Lung (tissue), 11 donors: ENCODE measurements at regions not wholly inside any gene's neighbourhood (a gene's known extent, or its start where the extent isn't known, plus 50 kb on each side); places are given as distances from the start of the nearest gene placed in this dataset.

Experiments used
- ATAC-seq: fragments of 200-7000 bp; cut with Tn5 transposase; one replicate; pipeline ENCODE4 v1.9.1; 2020; ENCODE audit warnings: moderate number of reproducible peaks; ENCODE audit not compliant: insufficient read depth, low FRiP score
- DNase-seq, 3 donors: peaks; one replicate each; pipeline ENCODE4 v3.0.0-alpha.2; 2013 to 2017
- H3K27ac ChIP-seq, 2 donors: one replicate each; pipeline ENCODE4 v1.5.1; 2013; ENCODE audit warnings: mild to moderate bottlenecking in 2 of 2, moderate library complexity in 2 of 2, control low read depth in 1 of 2, inconsistent platforms in 1 of 2, low read depth in 1 of 2, low read length in 1 of 2
- H3K27me3 ChIP-seq, 3 donors: one replicate each; pipeline ENCODE4 v1.5.1; 2013; ENCODE audit warnings: low read length in 2 of 3; ENCODE audit not compliant: control insufficient read depth in 3 of 3, insufficient read depth in 3 of 3
- H3K36me3 ChIP-seq, 4 donors: one replicate each; pipeline ENCODE4 v1.5.1; 2013; ENCODE audit warnings: low read length in 4 of 4, mild to moderate bottlenecking in 1 of 4, moderate library complexity in 1 of 4; ENCODE audit not compliant: control insufficient read depth in 4 of 4, insufficient read depth in 4 of 4
- H3K4me1 ChIP-seq, 5 donors: one replicate each; pipeline ENCODE4 v1.5.1; 2013; ENCODE audit warnings: low read length in 5 of 5, mild to moderate bottlenecking in 2 of 5, moderate library complexity in 1 of 5; ENCODE audit not compliant: control insufficient read depth in 5 of 5, insufficient read depth in 5 of 5
- H3K4me3 ChIP-seq: one replicate; pipeline ENCODE4 v1.5.1; 2013; ENCODE audit warnings: mild to moderate bottlenecking, control low read depth, moderate library complexity
- H3K9ac ChIP-seq, 2 donors: one replicate each; pipeline ENCODE4 v1.5.1; 2013; ENCODE audit warnings: low read length in 2 of 2, control low read depth in 1 of 2; ENCODE audit not compliant: insufficient read depth in 1 of 2
- H3K9me3 ChIP-seq, 4 donors: one replicate each; pipeline ENCODE4 v1.5.1; 2013; ENCODE audit warnings: low read length in 3 of 4, mild to moderate bottlenecking in 1 of 4, moderate library complexity in 1 of 4; ENCODE audit not compliant: control insufficient read depth in 4 of 4, insufficient read depth in 3 of 4
- CTCF ChIP-seq: IDR thresholded peaks from 2 replicates; pipeline ENCODE4 v1.5.1; 2012; ENCODE audit warnings: mild to moderate bottlenecking; ENCODE audit errors: control extremely low read depth, extremely low read depth
- WGBS, 2 donors: extraction: QIAGEN DNeasy Blood & Tissue Kit; methylation state at CpG; one replicate each; pipeline ENCODE4 v1.1.7; 2013; 5-methylcytosine and 5-hydroxymethylcytosine counted together
- donor health status: control.
- donor health status: control.
- donor health status: Bipolar disorder and iron deficiency.
- donor health status: healthy.
- donor health status: DM: yes; HTN: yes; CAD: no.

- Histone ChIP-seq H3K4me1 (peaks cover 16 to 57% (median 36%) of the 10 kb centered on the region in 5 donors), H3K27me3 (no peaks in the 10 kb centered on the region), H3K4me3 (no peak overlapping the region), H3K9ac (peak overlapping the region in 1 of 2 donors; percentile 59), H3K36me3 (no peaks in the 10 kb centered on the region), H3K27ac (peak overlapping the region; percentile 90 to 96), H3K9me3 (no peaks in the 10 kb centered on the region)
- no peak for TF ChIP-seq CTCF
- DNase-seq: peak in 2 of 3 donors; percentile 58 to 67
- peak; percentile 20 for ATAC-seq
- WGBS, 2 donors: 15 to 19% methylated on average over 5 of the region's 5 CpGs
Measured at GRCh38 chr3:177357352-177358090, 160.2 kb upstream of the TBL1XR1 start.

GRCh38 chr3:177358091-177358976 is 161.1 kb upstream of the TBL1XR1 start:
- no peaks in the 10 kb centered on the region for H3K9me3 ChIP-seq
- no peak for TF ChIP-seq CTCF
- 8 to 10% methylated on average over 15 of the region's 15 CpGs for WGBS, 2 donors
- peak overlapping the region in 1 of 2 donors; percentile 59 for H3K9ac ChIP-seq
- peak; percentile 45 for ATAC-seq
- no peaks in the 10 kb centered on the region for H3K27me3 ChIP-seq
- DNase-seq: peak; percentile 47 to 67 (median 65)
- H3K4me3 ChIP-seq: no peak overlapping the region
- no peaks in the 10 kb centered on the region for H3K36me3 ChIP-seq
- H3K4me1 ChIP-seq: peaks cover 16 to 64% (median 42%) of the 10 kb centered on the region in 5 donors
- peak overlapping the region; percentile 90 to 96 for H3K27ac ChIP-seq

- H3K4me1 ChIP-seq: peaks cover 16 to 65% (median 42%) of the 10 kb centered on the region in 5 donors
- H3K9me3 ChIP-seq: no peaks in the 10 kb centered on the region
- peak overlapping the region; percentile 90 to 96 for H3K27ac ChIP-seq
- DNase-seq (peak in 1 of 3 donors; percentile 35), ATAC-seq (no peak)
- TF ChIP-seq CTCF: no peak
- WGBS, 2 donors: 17 to 22% methylated on average over 31 of the region's 31 CpGs
- H3K27me3 ChIP-seq: no peaks in the 10 kb centered on the region
- no peaks in the 10 kb centered on the region for H3K36me3 ChIP-seq
- H3K9ac ChIP-seq: peak overlapping the region in 1 of 2 donors; percentile 15
- no peak overlapping the region for H3K4me3 ChIP-seq
Measured at GRCh38 chr3:177358977-177359592, 161.8 kb upstream of the TBL1XR1 start.
